ENCODE measurements at regions not wholly inside any gene's neighbourhood (a gene's known extent, or its start where the extent isn't known, plus 50 kb on each side); places are given as distances from the start of the nearest gene placed in this dataset.

- H3K4me3 ChIP-seq (ENCODE audit: low read length), result no peak overlapping the region
- no peak overlapping the region for H3K27ac ChIP-seq (ENCODE audit: low read length)
- TF ChIP-seq REST (IDR thresholded peaks at IDR 0.05; ENCODE audit: borderline replicate concordance) (no peak), SMC3 (conservative IDR thresholded peaks at IDR 0.05; ENCODE audit: poor library complexity) (no peak), POLR2AphosphoS5 (IDR thresholded peaks at IDR 0.05) (no peak), RAD21 (conservative IDR thresholded peaks at IDR 0.05) (no peak), MXI1 (conservative IDR thresholded peaks at IDR 0.05; ENCODE audit: poor library complexity, severe bottlenecking) (no peak), EP300 (conservative IDR thresholded peaks at IDR 0.05; ENCODE audit: poor library complexity, severe bottlenecking) (no peak), TAF1 (IDR thresholded peaks at IDR 0.05; ENCODE audit: low read depth) (no peak), EZH2 (IDR thresholded peaks at IDR 0.05; ENCODE audit: borderline replicate concordance, insufficient read depth, low read length, poor library complexity, severe bottlenecking) (no peak)
- TF ChIP-seq, protein P1, sequence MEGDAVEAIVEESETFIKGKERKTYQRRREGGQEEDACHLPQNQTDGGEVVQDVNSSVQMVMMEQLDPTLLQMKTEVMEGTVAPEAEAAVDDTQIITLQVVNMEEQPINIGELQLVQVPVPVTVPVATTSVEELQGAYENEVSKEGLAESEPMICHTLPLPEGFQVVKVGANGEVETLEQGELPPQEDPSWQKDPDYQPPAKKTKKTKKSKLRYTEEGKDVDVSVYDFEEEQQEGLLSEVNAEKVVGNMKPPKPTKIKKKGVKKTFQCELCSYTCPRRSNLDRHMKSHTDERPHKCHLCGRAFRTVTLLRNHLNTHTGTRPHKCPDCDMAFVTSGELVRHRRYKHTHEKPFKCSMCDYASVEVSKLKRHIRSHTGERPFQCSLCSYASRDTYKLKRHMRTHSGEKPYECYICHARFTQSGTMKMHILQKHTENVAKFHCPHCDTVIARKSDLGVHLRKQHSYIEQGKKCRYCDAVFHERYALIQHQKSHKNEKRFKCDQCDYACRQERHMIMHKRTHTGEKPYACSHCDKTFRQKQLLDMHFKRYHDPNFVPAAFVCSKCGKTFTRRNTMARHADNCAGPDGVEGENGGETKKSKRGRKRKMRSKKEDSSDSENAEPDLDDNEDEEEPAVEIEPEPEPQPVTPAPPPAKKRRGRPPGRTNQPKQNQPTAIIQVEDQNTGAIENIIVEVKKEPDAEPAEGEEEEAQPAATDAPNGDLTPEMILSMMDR (IDR thresholded peaks at IDR 0.05; ENCODE audit: poor library complexity, severe bottlenecking), result no peak
- H3K9me3 ChIP-seq (ENCODE audit: low read length), result no peaks in the 10 kb centered on the region
- no peaks in the 10 kb centered on the region for H3K36me3 ChIP-seq (ENCODE audit: insufficient read depth, low read length)
- H3K4me2 ChIP-seq (ENCODE audit: low read length), result no peak overlapping the region
- no peaks in the 10 kb centered on the region for H3K27me3 ChIP-seq (ENCODE audit: insufficient read depth, low read depth, low read length)
- no peaks in the 10 kb centered on the region for H3F3A ChIP-seq (ENCODE audit: insufficient read depth, low read length, poor library complexity, severe bottlenecking)
- no peaks in the 10 kb centered on the region for H4K20me1 ChIP-seq (ENCODE audit: insufficient read depth)
- no peak overlapping the region for H3K9ac ChIP-seq (ENCODE audit: low read length)
- H3K79me2 ChIP-seq (replicated peaks; ENCODE audit: insufficient read depth, low read length), result no peaks in the 10 kb centered on the region
- no peak overlapping the region for H2AFZ ChIP-seq (ENCODE audit: low read depth, low read length)
- no peaks in the 10 kb centered on the region for H3K9me2 ChIP-seq (ENCODE audit: insufficient read depth, low read length)
Observed at GRCh38 chr15:35842631-35843030, 296.7 kb upstream of the DPH6 start.

- no peak overlapping the region for H3K9ac ChIP-seq (ENCODE audit: low read length)
- no peaks in the 10 kb centered on the region for H3K9me3 ChIP-seq (ENCODE audit: low read length)
- no peak overlapping the region for H3K4me2 ChIP-seq (ENCODE audit: low read length)
- H3K4me3 ChIP-seq (ENCODE audit: low read length), result no peak overlapping the region
- no peaks in the 10 kb centered on the region for H3K9me2 ChIP-seq (ENCODE audit: insufficient read depth, low read length)
- no peaks in the 10 kb centered on the region for H3K36me3 ChIP-seq (ENCODE audit: insufficient read depth, low read length)
- no peaks in the 10 kb centered on the region for H3K27me3 ChIP-seq (ENCODE audit: insufficient read depth, low read depth, low read length)
- no peaks in the 10 kb centered on the region for H4K20me1 ChIP-seq (ENCODE audit: insufficient read depth)
- no peaks in the 10 kb centered on the region for H3F3A ChIP-seq (ENCODE audit: insufficient read depth, low read length, poor library complexity, severe bottlenecking)
- no peaks in the 10 kb centered on the region for H3K79me2 ChIP-seq (replicated peaks; ENCODE audit: insufficient read depth, low read length)
- H3K27ac ChIP-seq (ENCODE audit: low read length), result no peak overlapping the region
- no peak overlapping the region for H2AFZ ChIP-seq (ENCODE audit: low read depth, low read length)
- TF ChIP-seq, protein P1 (IDR thresholded peaks at IDR 0.05; ENCODE audit: poor library complexity, severe bottlenecking), result no peak
- TF ChIP-seq RAD21 (conservative IDR thresholded peaks at IDR 0.05) (no peak), SMC3 (conservative IDR thresholded peaks at IDR 0.05; ENCODE audit: poor library complexity) (no peak), EZH2 (IDR thresholded peaks at IDR 0.05; ENCODE audit: borderline replicate concordance, insufficient read depth, low read length, poor library complexity, severe bottlenecking) (no peak), POLR2AphosphoS5 (IDR thresholded peaks at IDR 0.05) (no peak), TAF1 (IDR thresholded peaks at IDR 0.05; ENCODE audit: low read depth) (no peak), REST (IDR thresholded peaks at IDR 0.05; ENCODE audit: borderline replicate concordance) (no peak), EP300 (conservative IDR thresholded peaks at IDR 0.05; ENCODE audit: poor library complexity, severe bottlenecking) (no peak), MXI1 (conservative IDR thresholded peaks at IDR 0.05; ENCODE audit: poor library complexity, severe bottlenecking) (no peak)
Observed at GRCh38 chr15:35843498-35843897, 297.5 kb upstream of the DPH6 start.

Data from neural cell (in vitro differentiated cells).